ENCODE measurements at regions not wholly inside any gene's neighbourhood (a gene's known extent, or its start where the extent isn't known, plus 50 kb on each side); places are given as distances from the start of the nearest gene placed in this dataset.
"Not testable (repeated sequence)": the region's sequence is repeated elsewhere in the genome, so short reads cannot be mapped to it uniquely, and the experiment has no call there.

DNA sequence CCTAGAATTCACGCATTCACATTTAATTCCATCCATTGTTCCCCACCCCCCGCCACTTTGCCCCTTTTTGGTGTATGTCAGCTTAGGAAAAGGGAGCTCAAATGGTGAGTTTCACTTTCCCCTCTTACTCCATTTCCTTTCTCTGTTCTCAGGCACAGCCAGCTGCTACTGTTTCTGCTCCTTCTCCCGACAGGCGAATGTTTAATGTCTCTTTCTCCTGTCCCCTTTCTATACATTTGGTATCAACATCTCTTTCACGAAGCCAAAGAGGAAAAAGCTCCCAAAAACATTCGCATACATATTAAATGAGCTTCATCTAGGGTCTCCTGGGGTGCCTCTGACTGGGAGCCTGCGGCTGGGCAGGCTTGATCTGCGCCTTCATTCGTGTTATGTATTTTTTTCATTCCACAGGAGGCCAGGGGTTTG is 124.2 kb upstream of the SATB2 start:
- DNase-seq, result no peak
- Mint-ChIP-seq H3K4me3 (no peak overlapping the region), H3K36me3 (ENCODE audit: low read depth) (no peaks in the 10 kb centered on the region), H3K27me3 (peaks cover 2% of the 10 kb centered on the region), H3K9me3 (no peaks in the 10 kb centered on the region), H3K27ac (no peak overlapping the region), H3K4me1 (no peaks in the 10 kb centered on the region)
- CTCF ChIA-PET, result no interaction called here
- POLR2A ChIA-PET, result no interaction called here

DNA sequence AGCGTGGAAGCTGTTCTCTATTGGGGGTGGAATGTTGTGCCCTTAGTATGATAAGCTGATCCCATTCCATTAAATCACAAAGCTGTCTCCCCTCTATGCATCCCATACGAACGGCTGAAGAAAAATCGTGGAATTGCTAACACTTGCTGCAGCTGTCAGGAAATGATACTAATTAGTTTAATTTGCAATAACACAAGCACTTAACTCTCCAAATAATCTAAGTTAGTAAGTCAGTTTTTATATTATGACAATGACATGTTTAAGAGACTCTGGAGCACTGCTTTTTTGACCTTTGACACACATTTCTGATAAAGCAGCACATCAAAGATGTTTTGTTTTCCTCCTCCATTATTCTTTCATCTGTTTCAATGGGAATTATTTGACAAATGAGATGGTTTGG is 123.7 kb upstream of the SATB2 start:
- H3K36me3 Mint-ChIP-seq (ENCODE audit: low read depth), result no peaks in the 10 kb centered on the region
- ChIA-PET CTCF (no interaction called here), POLR2A (no interaction called here)
- H3K4me3 Mint-ChIP-seq, result no peak overlapping the region
- DNase-seq, result no peak
- no peak overlapping the region for H3K27ac Mint-ChIP-seq
- peaks cover 3% of the 10 kb centered on the region for H3K27me3 Mint-ChIP-seq
- no peaks in the 10 kb centered on the region for H3K4me1 Mint-ChIP-seq
- H3K9me3 Mint-ChIP-seq, result no peaks in the 10 kb centered on the region

GRCh38 chr2:199575416-199575815 is 117.7 kb upstream of the SATB2 start:
- Mint-ChIP-seq H3K27me3 (peaks cover 2% of the 10 kb centered on the region), H3K4me3 (no peak overlapping the region), H3K36me3 (ENCODE audit: low read depth) (no peaks in the 10 kb centered on the region), H3K4me1 (no peaks in the 10 kb centered on the region), H3K9me3 (no peaks in the 10 kb centered on the region), H3K27ac (no peak overlapping the region)
- ChIA-PET CTCF (no interaction called here), POLR2A (no interaction called here)
- DNase-seq, result no peak

DNA sequence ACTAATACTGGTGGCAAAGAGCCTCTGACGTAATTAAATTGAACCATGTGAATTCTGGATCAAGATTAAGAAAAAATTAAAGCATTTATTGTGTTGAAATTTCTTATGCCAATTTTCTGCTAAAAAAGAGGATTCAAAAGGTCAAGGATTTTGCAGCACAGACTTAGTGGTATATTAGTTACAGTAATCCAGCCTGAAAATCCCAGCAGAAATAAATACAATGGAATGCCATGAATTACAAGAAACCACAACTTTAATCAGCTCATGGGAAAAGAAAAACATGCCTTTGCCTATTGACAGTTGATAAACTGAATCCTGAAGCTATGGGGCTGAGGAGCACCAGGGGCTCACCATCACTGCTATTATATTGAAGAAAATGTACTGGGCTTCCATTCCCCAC is 114.8 kb upstream of the SATB2 start:
- H3K36me3 Mint-ChIP-seq (ENCODE audit: low read depth), result no peaks in the 10 kb centered on the region
- DNase-seq, result no peak
- H3K27ac Mint-ChIP-seq, result no peak overlapping the region
- CTCF ChIA-PET, result no interaction called here
- peaks cover 2% of the 10 kb centered on the region for H3K27me3 Mint-ChIP-seq
- no peaks in the 10 kb centered on the region for H3K9me3 Mint-ChIP-seq
- POLR2A ChIA-PET, result no interaction called here
- no peaks in the 10 kb centered on the region for H3K4me1 Mint-ChIP-seq
- H3K4me3 Mint-ChIP-seq, result no peak overlapping the region

GRCh38 chr2:199570934-199571333 is 113.2 kb upstream of the SATB2 start:
- ChIA-PET POLR2A (no interaction called here), CTCF (no interaction called here)
- no peaks in the 10 kb centered on the region for H3K4me1 Mint-ChIP-seq
- no peaks in the 10 kb centered on the region for H3K9me3 Mint-ChIP-seq
- no peak for DNase-seq
- H3K36me3 Mint-ChIP-seq (ENCODE audit: low read depth), result no peaks in the 10 kb centered on the region
- no peak overlapping the region for H3K4me3 Mint-ChIP-seq
- H3K27ac Mint-ChIP-seq, result no peak overlapping the region
- H3K27me3 Mint-ChIP-seq, result no peaks in the 10 kb centered on the region

DNA sequence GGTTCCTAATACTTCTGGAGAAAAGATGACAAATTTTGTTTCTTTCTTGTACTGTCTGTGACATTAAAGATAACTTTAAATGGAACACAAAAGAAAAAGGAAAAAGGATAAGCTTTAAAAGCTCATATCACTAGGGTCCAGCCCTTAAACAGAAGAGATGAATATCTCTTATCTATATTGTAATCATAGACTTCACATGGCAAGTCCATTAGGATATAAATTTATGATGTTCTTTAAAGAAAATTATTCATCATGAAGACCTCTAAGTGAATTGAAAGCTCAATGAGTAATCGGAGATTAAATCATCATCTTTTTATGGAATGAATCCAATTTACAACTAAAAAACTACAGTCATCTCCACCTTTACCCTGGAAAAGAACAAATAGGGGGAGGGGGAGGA is 111.6 kb upstream of the SATB2 start:
- Mint-ChIP-seq H3K4me1 (no peaks in the 10 kb centered on the region), H3K27ac (no peak overlapping the region), H3K9me3 (no peaks in the 10 kb centered on the region), H3K36me3 (ENCODE audit: low read depth) (no peaks in the 10 kb centered on the region), H3K4me3 (no peak overlapping the region), H3K27me3 (no peaks in the 10 kb centered on the region)
- ChIA-PET POLR2A (no interaction called here), CTCF (no interaction called here)
- DNase-seq, result no peak

GRCh38 chr2:199558156-199558555 is 100.4 kb upstream of the SATB2 start:
- no peak for DNase-seq
- POLR2A ChIA-PET, result no interaction called here
- Mint-ChIP-seq H3K9me3 (no peaks in the 10 kb centered on the region), H3K4me1 (no peaks in the 10 kb centered on the region), H3K4me3 (no peak overlapping the region), H3K36me3 (ENCODE audit: low read depth) (no peaks in the 10 kb centered on the region), H3K27me3 (no peaks in the 10 kb centered on the region), H3K27ac (no peak overlapping the region)
- CTCF ChIA-PET, result no interaction called here

DNA sequence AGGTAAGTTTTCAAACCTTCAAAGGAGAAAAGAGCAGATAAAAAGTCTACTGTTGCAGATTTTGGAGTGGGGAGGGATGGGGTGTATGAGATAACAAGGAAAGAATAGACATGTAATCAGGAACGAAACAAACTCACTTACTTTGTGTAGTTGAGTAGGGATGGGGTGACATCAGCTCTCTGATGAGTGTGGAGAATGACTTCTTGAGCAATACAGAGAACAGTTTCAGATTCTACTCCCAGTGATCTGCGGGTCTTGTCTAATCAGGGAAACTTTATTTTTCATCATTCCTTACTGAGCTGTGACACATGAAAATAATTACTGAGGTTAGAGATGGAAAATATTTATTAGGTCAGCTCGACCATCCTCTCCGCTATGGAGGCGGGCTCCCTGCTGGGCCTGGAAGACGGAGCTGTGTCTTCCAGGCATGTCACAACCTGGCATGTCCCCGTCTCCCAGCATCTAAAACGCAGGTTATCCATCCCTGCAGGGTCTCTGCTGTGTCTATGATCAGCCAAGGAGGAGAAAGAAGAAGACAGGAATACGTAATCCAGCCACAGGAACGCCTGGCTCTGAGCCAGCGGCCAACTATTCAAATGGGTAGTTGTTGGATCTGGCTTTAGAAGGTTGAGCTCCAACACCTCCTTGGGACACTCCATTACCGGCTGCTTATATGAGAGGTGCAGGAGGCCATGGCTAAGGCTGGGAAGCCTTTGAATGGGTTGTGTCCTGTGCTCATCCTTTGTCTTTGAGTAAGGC is 99.0 kb upstream of the SATB2 start:
- Mint-ChIP-seq H3K4me3 (no peak overlapping the region), H3K27me3 (no peaks in the 10 kb centered on the region), H3K9me3 (no peaks in the 10 kb centered on the region), H3K27ac (no peak overlapping the region), H3K36me3 (ENCODE audit: low read depth) (no peaks in the 10 kb centered on the region), H3K4me1 (no peaks in the 10 kb centered on the region)
- CTCF ChIA-PET, result no interaction called here
- DNase-seq, result no peak
- POLR2A ChIA-PET, result no interaction called here

DNA sequence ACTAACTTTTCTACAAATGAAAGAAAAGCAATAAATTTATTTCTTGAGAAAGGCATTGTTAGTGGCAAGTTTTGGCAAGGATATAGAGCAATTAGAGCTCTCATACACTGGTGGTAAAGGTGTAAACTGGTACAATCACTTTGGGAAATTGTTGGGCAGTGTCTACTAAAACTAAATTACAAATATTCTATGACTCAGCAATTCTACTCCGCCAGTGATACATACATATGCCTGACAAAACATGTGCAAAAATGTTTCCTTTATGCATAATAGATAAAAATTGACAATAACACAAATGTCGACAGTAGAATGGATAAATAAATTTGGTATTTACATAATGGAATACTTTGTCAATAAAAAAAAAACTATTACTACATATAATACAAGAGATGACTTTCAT is 96.3 kb upstream of the SATB2 start:
- Mint-ChIP-seq H3K9me3 (no peaks in the 10 kb centered on the region), H3K27me3 (no peaks in the 10 kb centered on the region), H3K4me1 (no peaks in the 10 kb centered on the region), H3K36me3 (ENCODE audit: low read depth) (no peaks in the 10 kb centered on the region), H3K27ac (no peak overlapping the region), H3K4me3 (no peak overlapping the region)
- ChIA-PET POLR2A (no interaction called here), CTCF (no interaction called here)
- DNase-seq, result no peak

DNA sequence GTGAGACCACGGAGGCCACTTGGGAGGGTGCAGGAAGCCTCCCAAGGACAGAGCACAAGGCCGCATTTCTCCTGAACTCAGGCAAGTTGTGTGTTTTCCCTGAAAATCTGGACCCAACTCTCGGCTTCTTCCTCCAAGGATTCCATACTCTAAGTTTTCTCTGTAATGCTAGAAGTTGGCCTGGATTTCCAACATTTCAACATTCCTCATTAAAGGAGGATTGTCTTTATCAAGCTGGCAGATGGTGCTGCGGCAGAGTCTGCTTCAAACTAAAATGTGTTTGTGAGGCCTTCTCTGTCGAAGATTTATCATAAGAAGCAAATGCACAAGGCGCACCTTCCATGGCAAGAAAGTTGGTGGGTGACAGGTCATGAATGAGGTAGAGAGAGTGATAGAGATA is 94.4 kb upstream of the SATB2 start:
- H3K4me1 Mint-ChIP-seq, result no peaks in the 10 kb centered on the region
- ChIA-PET CTCF (no interaction called here), POLR2A (no interaction called here)

DNA sequence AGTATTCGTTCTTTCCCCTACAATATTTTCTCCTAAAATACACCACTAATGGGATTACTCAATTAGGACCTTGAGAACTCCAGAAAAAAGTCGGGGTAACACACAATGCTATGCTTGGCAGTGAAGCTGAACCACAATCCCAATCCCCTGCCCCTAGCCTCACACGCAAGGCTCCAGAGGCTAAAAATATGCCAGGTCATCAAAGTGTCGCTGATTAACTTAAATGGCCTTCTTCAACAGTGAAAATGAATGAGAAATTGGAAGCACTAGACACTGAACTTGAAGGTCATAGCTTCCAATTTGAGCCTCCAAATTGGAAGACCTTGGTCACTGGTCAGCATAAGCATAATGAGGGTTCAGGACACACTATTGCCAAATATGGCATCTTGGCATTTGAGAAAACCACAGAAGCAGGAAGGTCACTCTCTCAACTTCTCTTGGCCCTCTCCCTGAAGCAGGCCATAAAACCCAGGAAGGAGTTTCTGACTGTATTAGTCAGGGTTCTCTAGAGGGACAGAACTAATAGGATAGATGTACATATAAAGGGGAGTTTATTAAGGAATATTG is 86.0 kb upstream of the SATB2 start:
- Mint-ChIP-seq H3K36me3 (ENCODE audit: low read depth) (no peaks in the 10 kb centered on the region), H3K27me3 (no peaks in the 10 kb centered on the region), H3K27ac (no peak overlapping the region), H3K9me3 (no peaks in the 10 kb centered on the region), H3K4me1 (no peaks in the 10 kb centered on the region), H3K4me3 (no peak overlapping the region)
- ChIA-PET CTCF (no interaction called here), POLR2A (no interaction called here)
- no peak for DNase-seq

More for the DNA sequence above, 94.4 kb upstream of the SATB2 start:
- no peaks in the 10 kb centered on the region for H3K36me3 Mint-ChIP-seq (ENCODE audit: low read depth)
- no peak overlapping the region for H3K4me3 Mint-ChIP-seq
- H3K9me3 Mint-ChIP-seq, result no peaks in the 10 kb centered on the region
- H3K27me3 Mint-ChIP-seq, result no peaks in the 10 kb centered on the region
- DNase-seq, result no peak
- no peak overlapping the region for H3K27ac Mint-ChIP-seq

GRCh38 chr2:199535445-199536177 is 77.9 kb upstream of the SATB2 start:
- DNase-seq, result no peak
- CTCF ChIA-PET, result no interaction called here
- Mint-ChIP-seq H3K27me3 (no peaks in the 10 kb centered on the region), H3K36me3 (ENCODE audit: low read depth) (no peaks in the 10 kb centered on the region), H3K4me1 (no peaks in the 10 kb centered on the region), H3K4me3 (no peak overlapping the region), H3K27ac (no peak overlapping the region), H3K9me3 (peaks cover 2% of the 10 kb centered on the region)
- POLR2A ChIA-PET, result no interaction called here

- H3K4me1 Mint-ChIP-seq, DNase-seq, CTCF ChIA-PET: not testable (repeated sequence)
Observed at GRCh38 chr2:199533873-199534272, 76.1 kb upstream of the SATB2 start.

GRCh38 chr2:199527071-199527470 is 69.3 kb upstream of the SATB2 start:
- H3K27me3 Mint-ChIP-seq, result no peaks in the 10 kb centered on the region
- POLR2A ChIA-PET, result no interaction called here
- no peak for DNase-seq
- CTCF ChIA-PET, result no interaction called here
- H3K27ac Mint-ChIP-seq, result no peak overlapping the region
- no peaks in the 10 kb centered on the region for H3K4me1 Mint-ChIP-seq
- H3K4me3 Mint-ChIP-seq, result no peak overlapping the region
- H3K9me3 Mint-ChIP-seq, result peaks cover 2% of the 10 kb centered on the region
- H3K36me3 Mint-ChIP-seq (ENCODE audit: low read depth), result no peaks in the 10 kb centered on the region

More at GRCh38 chr2:199533873-199534272, 76.1 kb upstream of the SATB2 start:
- POLR2A ChIA-PET; H3K27me3 Mint-ChIP-seq; H3K36me3 Mint-ChIP-seq (ENCODE audit: low read depth); H3K4me3 Mint-ChIP-seq; H3K27ac Mint-ChIP-seq; H3K9me3 Mint-ChIP-seq: not testable (repeated sequence)

Measured in activated CD4-positive, alpha-beta memory T cell treated with anti-CD3 and anti-CD28 coated beads, Interleukin-2, amount 10 ng/mL, durations not matched to agents 7 days and 5 days (primary cell).